Endothelial cell of umbilical vein (primary cell): ENCODE measurements at regions not wholly inside any gene's neighbourhood (a gene's known extent, or its start where the extent isn't known, plus 50 kb on each side); places are given as distances from the start of the nearest gene placed in this dataset.
"Not testable (repeated sequence)": the region's sequence is repeated elsewhere in the genome, so short reads cannot be mapped to it uniquely, and the experiment has no call there.

ENCODE experiments used
- CTCF ChIP-seq, 2 donors: IDR thresholded peaks; 1 replicate in 1 of 2; 2 replicates in 1 of 2; pipeline ENCODE4 v1.5.1; 2011; ENCODE audit warnings: low read length in 2 of 2, mild to moderate bottlenecking in 2 of 2, moderate library complexity in 2 of 2, control low read depth in 1 of 2, inconsistent platforms in 1 of 2, low read depth in 1 of 2; ENCODE audit not compliant: insufficient read depth in 1 of 2; ENCODE audit errors: extremely low read depth in 1 of 2
- EZH2 ChIP-seq: IDR thresholded peaks from 2 replicates; pipeline ENCODE4 v1.6.1; 2012; ENCODE audit warnings: borderline replicate concordance, low read depth, mild to moderate bottlenecking, moderate library complexity, low read length, inconsistent platforms; ENCODE audit not compliant: severe bottlenecking
- FOS ChIP-seq: IDR thresholded peaks from 2 replicates; pipeline ENCODE4 v1.6.1; 2011; ENCODE audit warnings: mild to moderate bottlenecking, low read length, moderate library complexity, borderline replicate concordance; ENCODE audit not compliant: insufficient read depth
- MAX ChIP-seq: IDR thresholded peaks from 2 replicates; pipeline ENCODE4 v1.6.1; 2011; ENCODE audit not compliant: insufficient read depth, insufficient read length
- MYC ChIP-seq: IDR thresholded peaks from one replicate; pipeline ENCODE4 v1.6.1; 2011; ENCODE audit warnings: mild to moderate bottlenecking, low read depth, low read length
- POLR2A ChIP-seq: IDR thresholded peaks from 2 replicates; pipeline ENCODE4 v1.6.1; 2012; ENCODE audit warnings: low read depth, mild to moderate bottlenecking, control low read depth, low read length
- POLR2AphosphoS5 ChIP-seq: IDR thresholded peaks from 2 replicates; pipeline ENCODE4 v1.6.1; 2012; ENCODE audit warnings: low read depth, mild to moderate bottlenecking, control low read depth, low read length, moderate library complexity; ENCODE audit not compliant: insufficient read depth

- not testable (repeated sequence) for TF ChIP-seq CTCF (IDR thresholded peaks at IDR 0.05; ENCODE audit: extremely low read depth in 1 of 2, insufficient read depth in 1 of 2, low read depth in 1 of 2, low read length in 2 of 2); POLR2A; EZH2; MAX; POLR2AphosphoS5; FOS; MYC
Measured at GRCh38 chrX:33926249-33926648, 205.9 kb downstream of the FAM47A start.
